Mammary epithelial cell (primary cell): ENCODE measurements at regions not wholly inside any gene's neighbourhood (a gene's known extent, or its start where the extent isn't known, plus 50 kb on each side); places are given as distances from the start of the nearest gene placed in this dataset.

Source experiments
- EZH2 ChIP-seq: IDR thresholded peaks from 2 replicates; pipeline ENCODE4 v1.6.1; 2012; ENCODE audit warnings: low read length, inconsistent platforms, borderline replicate concordance
- TF ChIP-seq, protein P1 (sequence below), 2 donors: IDR thresholded peaks in 1 of 2; conservative IDR thresholded peaks in 1 of 2; 2 replicates each; pipeline ENCODE4 v1.5.1; 2011 to 2012; ENCODE audit warnings: inconsistent platforms in 2 of 2, low read length in 2 of 2, mild to moderate bottlenecking in 2 of 2, control low read depth in 1 of 2, low read depth in 1 of 2; ENCODE audit not compliant: insufficient read depth in 1 of 2; ENCODE audit errors: extremely low read depth in 1 of 2

GRCh38 chrX:46255046-46255445, 290.2 kb downstream of the ZNF674 start:
- TF ChIP-seq, protein P1, sequence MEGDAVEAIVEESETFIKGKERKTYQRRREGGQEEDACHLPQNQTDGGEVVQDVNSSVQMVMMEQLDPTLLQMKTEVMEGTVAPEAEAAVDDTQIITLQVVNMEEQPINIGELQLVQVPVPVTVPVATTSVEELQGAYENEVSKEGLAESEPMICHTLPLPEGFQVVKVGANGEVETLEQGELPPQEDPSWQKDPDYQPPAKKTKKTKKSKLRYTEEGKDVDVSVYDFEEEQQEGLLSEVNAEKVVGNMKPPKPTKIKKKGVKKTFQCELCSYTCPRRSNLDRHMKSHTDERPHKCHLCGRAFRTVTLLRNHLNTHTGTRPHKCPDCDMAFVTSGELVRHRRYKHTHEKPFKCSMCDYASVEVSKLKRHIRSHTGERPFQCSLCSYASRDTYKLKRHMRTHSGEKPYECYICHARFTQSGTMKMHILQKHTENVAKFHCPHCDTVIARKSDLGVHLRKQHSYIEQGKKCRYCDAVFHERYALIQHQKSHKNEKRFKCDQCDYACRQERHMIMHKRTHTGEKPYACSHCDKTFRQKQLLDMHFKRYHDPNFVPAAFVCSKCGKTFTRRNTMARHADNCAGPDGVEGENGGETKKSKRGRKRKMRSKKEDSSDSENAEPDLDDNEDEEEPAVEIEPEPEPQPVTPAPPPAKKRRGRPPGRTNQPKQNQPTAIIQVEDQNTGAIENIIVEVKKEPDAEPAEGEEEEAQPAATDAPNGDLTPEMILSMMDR (conservative IDR thresholded peaks at IDR 0.05 in 1 of 2, IDR thresholded peaks at IDR 0.05 in 1 of 2; ENCODE audit: extremely low read depth in 1 of 2, insufficient read depth in 1 of 2, low read depth in 1 of 2, low read length in 2 of 2) = no peak
- no peak for TF ChIP-seq EZH2
